ENCODE measurements at regions not wholly inside any gene's neighbourhood (a gene's known extent, or its start where the extent isn't known, plus 50 kb on each side); places are given as distances from the start of the nearest gene placed in this dataset.
"Not testable (repeated sequence)": the region's sequence is repeated elsewhere in the genome, so short reads cannot be mapped to it uniquely, and the experiment has no call there.

GRCh38 chr2:14779252-14779651, 146.7 kb downstream of the LRATD1 start:
- no peaks in the 10 kb centered on the region for H3K27me3 ChIP-seq (ENCODE audit: control insufficient read depth in 4 of 4, insufficient read depth in 4 of 4, low read length in 3 of 4)
- H3K4me3 ChIP-seq (ENCODE audit: low read depth in 1 of 3, low read length in 3 of 3): no peak overlapping the region
- H3K36me3 ChIP-seq (ENCODE audit: control insufficient read depth in 4 of 4, insufficient read depth in 3 of 4, low read depth in 1 of 4, low read length in 3 of 4): no peaks in the 10 kb centered on the region
- TF ChIP-seq NR2F2 (IDR thresholded peaks at IDR 0.05): no peak
- no peak for TF ChIP-seq FOXA1 (IDR thresholded peaks at IDR 0.05)
- no peak for TF ChIP-seq JUND (IDR thresholded peaks at IDR 0.05)
- no peak for TF ChIP-seq EGR1 (IDR thresholded peaks at IDR 0.05; ENCODE audit: low read depth in 2 of 2)
- TF ChIP-seq SP1 (IDR thresholded peaks at IDR 0.05): no peak
- TF ChIP-seq HNF4A (conservative IDR thresholded peaks at IDR 0.05): no peak
- no peak for TF ChIP-seq REST (IDR thresholded peaks at IDR 0.05)
- no peak for TF ChIP-seq CTCF (IDR thresholded peaks at IDR 0.05; ENCODE audit: low read depth, low read length, missing input control)
- no peak for TF ChIP-seq ZBTB33 (IDR thresholded peaks at IDR 0.05)
- no peak for TF ChIP-seq RXRA (IDR thresholded peaks at IDR 0.05)
- TF ChIP-seq HNF4G (IDR thresholded peaks at IDR 0.05): no peak
- TF ChIP-seq ATF3 (IDR thresholded peaks at IDR 0.05): no peak
- no peak for TF ChIP-seq GABPA (IDR thresholded peaks at IDR 0.05 in 1 of 2, conservative IDR thresholded peaks at IDR 0.05 in 1 of 2)
- TF ChIP-seq TAF1 (conservative IDR thresholded peaks at IDR 0.05): no peak
- no peak overlapping the region for H3K9ac ChIP-seq (ENCODE audit: low read depth in 1 of 2, low read length in 2 of 2)
- no peaks in the 10 kb centered on the region for H3K4me1 ChIP-seq (ENCODE audit: control insufficient read depth in 4 of 4, insufficient read depth in 4 of 4, low read length in 3 of 4)
- no peak overlapping the region for H3K27ac ChIP-seq (ENCODE audit: low read depth in 1 of 2, low read length in 2 of 2)
- 67% methylated on average over 4 of the region's 4 CpGs for WGBS
- DNase-seq (ENCODE audit: low spot score): no peak
- H3K9me3 ChIP-seq (ENCODE audit: control insufficient read depth in 4 of 4, low read length in 3 of 4): no peaks in the 10 kb centered on the region

- Histone ChIP-seq H3K9me3 (ENCODE audit: control insufficient read depth in 4 of 4, low read length in 3 of 4) (no peaks in the 10 kb centered on the region), H3K27me3 (ENCODE audit: control insufficient read depth in 4 of 4, insufficient read depth in 4 of 4, low read length in 3 of 4) (no peaks in the 10 kb centered on the region), H3K4me3 (ENCODE audit: low read depth in 1 of 3, low read length in 3 of 3) (no peak overlapping the region), H3K4me1 (ENCODE audit: control insufficient read depth in 4 of 4, insufficient read depth in 4 of 4, low read length in 3 of 4) (no peaks in the 10 kb centered on the region), H3K9ac (ENCODE audit: low read depth in 1 of 2, low read length in 2 of 2) (no peak overlapping the region), H3K36me3 (ENCODE audit: control insufficient read depth in 4 of 4, insufficient read depth in 3 of 4, low read depth in 1 of 4, low read length in 3 of 4) (no peaks in the 10 kb centered on the region), H3K27ac (ENCODE audit: low read depth in 1 of 2, low read length in 2 of 2) (no peak overlapping the region)
- no peak for TF ChIP-seq MAX (IDR thresholded peaks at IDR 0.05)
- no peak for DNase-seq (ENCODE audit: low spot score)
- 70% methylated on average over 4 of the region's 4 CpGs for WGBS
Observed at GRCh38 chr2:14781142-14781541, 148.6 kb downstream of the LRATD1 start.

GRCh38 chr2:14788814-14789213, 156.3 kb downstream of the LRATD1 start:
- H3K9me3 ChIP-seq (ENCODE audit: control insufficient read depth in 4 of 4, low read length in 3 of 4); H3K27ac ChIP-seq (ENCODE audit: low read depth in 1 of 2, low read length in 2 of 2); H3K4me1 ChIP-seq (ENCODE audit: control insufficient read depth in 4 of 4, insufficient read depth in 4 of 4, low read length in 3 of 4); H3K9ac ChIP-seq (ENCODE audit: low read depth in 1 of 2, low read length in 2 of 2); DNase-seq (ENCODE audit: low spot score); H3K27me3 ChIP-seq (ENCODE audit: control insufficient read depth in 4 of 4, insufficient read depth in 4 of 4, low read length in 3 of 4); H3K4me3 ChIP-seq (ENCODE audit: low read depth in 1 of 3, low read length in 3 of 3); H3K36me3 ChIP-seq (ENCODE audit: control insufficient read depth in 4 of 4, insufficient read depth in 3 of 4, low read depth in 1 of 4, low read length in 3 of 4): not testable (repeated sequence)
- 78% methylated on average over 9 of the region's 9 CpGs for WGBS

Measured in liver (tissue), 8 donors.